ENCODE measurements at regions not wholly inside any gene's neighbourhood (a gene's known extent, or its start where the extent isn't known, plus 50 kb on each side); places are given as distances from the start of the nearest gene placed in this dataset.
A peak's percentile ranks its signal among the peaks of the same experiment; 100 is the strongest.

GRCh38 chr2:164224007-164224406 is 397.3 kb downstream of the GRB14 start:
- in situ Hi-C loops (cut with MboI; ENCODE audit: low sequenced_read_pairs): no loop called here

More at GRCh38 chr2:164224007-164224406, 397.3 kb downstream of the GRB14 start:
- Histone ChIP-seq H3K18ac (ENCODE audit: low read depth, low read length) (no peak overlapping the region), H4K91ac (ENCODE audit: insufficient read depth, low read depth, low read length) (no peak overlapping the region), H4K8ac (ENCODE audit: low read depth in 2 of 2, low read length in 2 of 2) (no peak overlapping the region), H2AFZ (replicated peaks; ENCODE audit: low read length, poor library complexity) (no peak overlapping the region), H3K9me3 (ENCODE audit: control insufficient read depth, insufficient read depth, low read length) (no peaks in the 10 kb centered on the region), H2AK9ac (replicated peaks; ENCODE audit: low read depth, low read length, poor library complexity) (no peak overlapping the region), H2BK5ac (ENCODE audit: low read depth, low read length, poor library complexity, severe bottlenecking) (no peak overlapping the region), H4K20me1 (ENCODE audit: insufficient read depth, low read length) (no peaks in the 10 kb centered on the region), H3K36me3 (ENCODE audit: control insufficient read depth, insufficient read depth, low read length) (no peaks in the 10 kb centered on the region), H3K27ac (ENCODE audit: insufficient read depth, low read length) (no peak overlapping the region), H2AK5ac (ENCODE audit: low read depth, low read length) (no peak overlapping the region), H3K4me1 (ENCODE audit: control insufficient read depth, insufficient read depth, low read length) (no peaks in the 10 kb centered on the region), H3K9me1 (ENCODE audit: insufficient read depth, low read length) (no peaks in the 10 kb centered on the region), H3K56ac (ENCODE audit: extremely low read depth, insufficient read depth, low read length) (no peak overlapping the region), H3K4me3 (ENCODE audit: insufficient read depth, low read depth, low read length) (no peak overlapping the region), H2BK15ac (ENCODE audit: low read depth, low read length) (no peak overlapping the region), H3K27me3 (ENCODE audit: control insufficient read depth, insufficient read depth, low read length) (no peaks in the 10 kb centered on the region), H3K4me2 (ENCODE audit: low read depth, low read length) (no peak overlapping the region), H2BK120ac (ENCODE audit: low read depth, low read length) (no peak overlapping the region), H3K9ac (ENCODE audit: low read depth, low read length) (no peak overlapping the region), H3K23ac (ENCODE audit: low read depth, low read length) (no peak overlapping the region), H3K14ac (replicated peaks; ENCODE audit: low read depth, low read length) (no peak overlapping the region), H3K4ac (ENCODE audit: low read depth, low read length) (no peak overlapping the region), H3K79me1 (ENCODE audit: low read depth in 1 of 2, low read length in 2 of 2) (no peaks in the 10 kb centered on the region), H2BK20ac (ENCODE audit: low read depth, low read length) (no peak overlapping the region), H4K5ac (ENCODE audit: low read depth, low read length) (no peak overlapping the region)
- intact Hi-C loops (cut with micrococcal nuclease) (no loop called here), dilution Hi-C loops (cut with HindIII; ENCODE audit: low sequenced_read_pairs, unreplicated experiment) (no loop called here)
- BruUV-seq (replicated peaks): no TSS peak
- DNase-seq (no peak), ATAC-seq (ENCODE audit: low read depth) (no peak)
- TF ChIP-seq MAZ (IDR thresholded peaks at IDR 0.05; ENCODE audit: borderline replicate concordance, low read depth, low read length): no peak
- TF ChIP-seq MAFK (IDR thresholded peaks at IDR 0.05; ENCODE audit: low read depth, low read length): peak; percentile 81
- CTCF ChIA-PET: no interaction called here
- POLR2A ChIA-PET (ENCODE audit: unreplicated experiment): no interaction called here

Measured in IMR-90 (cell line).